ENCODE measurements at regions not wholly inside any gene's neighbourhood (a gene's known extent, or its start where the extent isn't known, plus 50 kb on each side); places are given as distances from the start of the nearest gene placed in this dataset.
"Not testable (repeated sequence)": the region's sequence is repeated elsewhere in the genome, so short reads cannot be mapped to it uniquely, and the experiment has no call there.

GRCh38 chr20:6660441-6660840 is 107.0 kb upstream of the BMP2 start:
- Histone ChIP-seq H3K4me2 (ENCODE audit: insufficient read depth, insufficient read length, low read length) (no peak overlapping the region), H3K9me3 (ENCODE audit: control insufficient read depth, low read depth, low read length) (no peaks in the 10 kb centered on the region), H3K27ac (ENCODE audit: insufficient read length, low read depth, low read length) (no peak overlapping the region), H4K5ac (ENCODE audit: insufficient read length, low read depth, low read length) (no peak overlapping the region), H3K23ac (ENCODE audit: insufficient read length, low read depth, low read length) (no peak overlapping the region), H3K23me2 (ENCODE audit: insufficient read length, low read depth, low read length, poor library complexity, severe bottlenecking) (no peaks in the 10 kb centered on the region), H2BK12ac (ENCODE audit: insufficient read length, low read depth, low read length) (no peak overlapping the region), H2BK5ac (ENCODE audit: insufficient read length, low read length) (no peak overlapping the region), H3K27me3 (ENCODE audit: insufficient read depth, low read length) (no peaks in the 10 kb centered on the region), H2BK15ac (ENCODE audit: low read depth, low read length) (no peak overlapping the region), H3K79me1 (ENCODE audit: insufficient read depth, low read depth, low read length, poor library complexity, severe bottlenecking) (no peaks in the 10 kb centered on the region), H2AK5ac (ENCODE audit: insufficient read length, low read length) (no peak overlapping the region), H2AFZ (ENCODE audit: low read length) (no peak overlapping the region), H3K9ac (ENCODE audit: extremely low read depth, insufficient read length, low read length) (no peak overlapping the region), H3K4ac (ENCODE audit: low read depth, low read length) (no peak overlapping the region), H3T11ph (ENCODE audit: low read length) (no peak overlapping the region), H4K8ac (replicated peaks; ENCODE audit: insufficient read length, low read depth, low read length) (no peak overlapping the region), H3K4me1 (ENCODE audit: insufficient read depth, low read length) (no peaks in the 10 kb centered on the region), H2BK120ac (ENCODE audit: low read depth, low read length, poor library complexity, severe bottlenecking) (no peak overlapping the region), H4K91ac (ENCODE audit: insufficient read length, low read depth, low read length) (no peak overlapping the region), H3K14ac (ENCODE audit: insufficient read depth, low read length) (no peak overlapping the region), H3K79me2 (ENCODE audit: insufficient read depth, low read length) (no peaks in the 10 kb centered on the region), H4K20me1 (ENCODE audit: control insufficient read depth, insufficient read depth, insufficient read length) (no peaks in the 10 kb centered on the region), H3K18ac (ENCODE audit: insufficient read length, low read depth, low read length) (no peak overlapping the region), H3K56ac (ENCODE audit: insufficient read length, low read depth, low read length) (no peak overlapping the region), H2BK20ac (ENCODE audit: low read depth, low read length, poor library complexity, severe bottlenecking) (no peak overlapping the region)
- Mint-ChIP-seq H3K27me3 (ENCODE audit: low read depth) (no peaks in the 10 kb centered on the region), H3K4me3 (no peak overlapping the region), H3K27ac (no peak overlapping the region), H3K36me3 (ENCODE audit: insufficient read depth in 1 of 3, low read depth in 3 of 3) (no peaks in the 10 kb centered on the region; a peak in 1 of 7 replicates), H3K9me3 (peaks cover 2 to 3% of the 10 kb centered on the region in 2 experiments; a peak in 1 of 5 replicates), H3K4me1 (peaks cover 6 to 9% of the 10 kb centered on the region in 2 experiments; a peak in 3 of 4 replicates)
- no peak for DNase-seq
- no CpG with 5 or more reads among the region's 5 CpGs for WGBS (ENCODE audit: extremely low coverage, insufficient read length, low lambda C conversion rate)
- TF ChIP-seq CTCF (conservative IDR thresholded peaks at IDR 0.05), result no peak

GRCh38 chr20:6658909-6659308 is 108.6 kb upstream of the BMP2 start:
- not testable (repeated sequence) for H3K23ac ChIP-seq (ENCODE audit: insufficient read length, low read depth, low read length); H2AK5ac ChIP-seq (ENCODE audit: insufficient read length, low read length); H2BK12ac ChIP-seq (ENCODE audit: insufficient read length, low read depth, low read length); H3K27me3 ChIP-seq (ENCODE audit: insufficient read depth, low read length); H4K5ac ChIP-seq (ENCODE audit: insufficient read length, low read depth, low read length); H3K9me3 Mint-ChIP-seq; H3K4me2 ChIP-seq (ENCODE audit: insufficient read depth, insufficient read length, low read length); H2BK120ac ChIP-seq (ENCODE audit: low read depth, low read length, poor library complexity, severe bottlenecking); H3K9ac ChIP-seq (ENCODE audit: extremely low read depth, insufficient read length, low read length); H2BK15ac ChIP-seq (ENCODE audit: low read depth, low read length); H4K20me1 ChIP-seq (ENCODE audit: control insufficient read depth, insufficient read depth, insufficient read length); H3K27ac Mint-ChIP-seq; H3K23me2 ChIP-seq (ENCODE audit: insufficient read length, low read depth, low read length, poor library complexity, severe bottlenecking); H3K4me3 Mint-ChIP-seq; H2BK20ac ChIP-seq (ENCODE audit: low read depth, low read length, poor library complexity, severe bottlenecking); H3K27ac ChIP-seq (ENCODE audit: insufficient read length, low read depth, low read length); H3K36me3 Mint-ChIP-seq (ENCODE audit: insufficient read depth in 1 of 3, low read depth in 3 of 3); DNase-seq; H3K27me3 Mint-ChIP-seq (ENCODE audit: low read depth); H3K79me2 ChIP-seq (ENCODE audit: insufficient read depth, low read length); H4K8ac ChIP-seq (replicated peaks; ENCODE audit: insufficient read length, low read depth, low read length); H3K18ac ChIP-seq (ENCODE audit: insufficient read length, low read depth, low read length); H3K14ac ChIP-seq (ENCODE audit: insufficient read depth, low read length); H3K4me1 ChIP-seq (ENCODE audit: insufficient read depth, low read length); H4K91ac ChIP-seq (ENCODE audit: insufficient read length, low read depth, low read length); H3K79me1 ChIP-seq (ENCODE audit: insufficient read depth, low read depth, low read length, poor library complexity, severe bottlenecking); H2AFZ ChIP-seq (ENCODE audit: low read length); H3K9me3 ChIP-seq (ENCODE audit: control insufficient read depth, low read depth, low read length); H2BK5ac ChIP-seq (ENCODE audit: insufficient read length, low read length); H3K4ac ChIP-seq (ENCODE audit: low read depth, low read length); H3K56ac ChIP-seq (ENCODE audit: insufficient read length, low read depth, low read length); H3T11ph ChIP-seq (ENCODE audit: low read length)
- peaks cover 6 to 12% of the 10 kb centered on the region in 2 experiments; a peak in 3 of 4 replicates for H3K4me1 Mint-ChIP-seq
- WGBS (ENCODE audit: extremely low coverage, insufficient read length, low lambda C conversion rate), result no CpG with 5 or more reads among the region's 8 CpGs

Measured in H9 (cell line).